Loucy (cell line): ENCODE measurements at regions not wholly inside any gene's neighbourhood (a gene's known extent, or its start where the extent isn't known, plus 50 kb on each side); places are given as distances from the start of the nearest gene placed in this dataset.

Experiments
- EZH2phosphoT487 ChIP-seq: fragments of 200-600 bp; IDR thresholded peaks from 2 replicates; pipeline ENCODE4 v1.6.1; 2018; ENCODE audit warnings: antibody characterized with exemption, mild to moderate bottlenecking, moderate library complexity, borderline replicate concordance
- TF ChIP-seq, protein P1 (sequence below): fragments of 200-600 bp; sonication (generic); conservative IDR thresholded peaks from 2 replicates; pipeline ENCODE4 v1.5.1; 2014; ENCODE audit warnings: mild to moderate bottlenecking, antibody characterized with exemption, low read length

DNA sequence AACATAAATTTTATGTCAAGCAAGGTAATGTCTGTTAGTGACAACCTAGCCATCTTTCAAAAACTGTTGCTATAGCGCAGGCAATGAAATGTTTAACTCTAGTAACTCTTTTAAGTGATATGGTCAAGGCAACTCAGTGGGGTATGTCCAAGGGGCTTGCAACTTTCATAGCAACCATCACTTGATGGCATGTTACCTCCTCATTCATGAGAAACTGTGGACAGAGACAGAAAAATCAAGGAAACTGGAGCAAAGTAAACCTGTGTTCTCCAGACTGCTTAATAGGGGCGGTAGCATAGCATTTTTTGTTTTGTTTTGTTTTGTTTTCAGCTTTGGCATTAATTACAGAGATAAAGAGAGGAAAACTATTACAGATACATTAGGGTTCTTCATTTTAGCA lies 1456.8 kb upstream of the AGA start:
- TF ChIP-seq, protein P1, sequence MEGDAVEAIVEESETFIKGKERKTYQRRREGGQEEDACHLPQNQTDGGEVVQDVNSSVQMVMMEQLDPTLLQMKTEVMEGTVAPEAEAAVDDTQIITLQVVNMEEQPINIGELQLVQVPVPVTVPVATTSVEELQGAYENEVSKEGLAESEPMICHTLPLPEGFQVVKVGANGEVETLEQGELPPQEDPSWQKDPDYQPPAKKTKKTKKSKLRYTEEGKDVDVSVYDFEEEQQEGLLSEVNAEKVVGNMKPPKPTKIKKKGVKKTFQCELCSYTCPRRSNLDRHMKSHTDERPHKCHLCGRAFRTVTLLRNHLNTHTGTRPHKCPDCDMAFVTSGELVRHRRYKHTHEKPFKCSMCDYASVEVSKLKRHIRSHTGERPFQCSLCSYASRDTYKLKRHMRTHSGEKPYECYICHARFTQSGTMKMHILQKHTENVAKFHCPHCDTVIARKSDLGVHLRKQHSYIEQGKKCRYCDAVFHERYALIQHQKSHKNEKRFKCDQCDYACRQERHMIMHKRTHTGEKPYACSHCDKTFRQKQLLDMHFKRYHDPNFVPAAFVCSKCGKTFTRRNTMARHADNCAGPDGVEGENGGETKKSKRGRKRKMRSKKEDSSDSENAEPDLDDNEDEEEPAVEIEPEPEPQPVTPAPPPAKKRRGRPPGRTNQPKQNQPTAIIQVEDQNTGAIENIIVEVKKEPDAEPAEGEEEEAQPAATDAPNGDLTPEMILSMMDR, result no peak
- no peak for TF ChIP-seq EZH2phosphoT487
